HUES6 (cell line): ENCODE measurements at regions not wholly inside any gene's neighbourhood (a gene's known extent, or its start where the extent isn't known, plus 50 kb on each side); places are given as distances from the start of the nearest gene placed in this dataset.

ENCODE experiments used
- H3K27ac ChIP-seq: 2 replicates; pipeline ENCODE4 v1.7.0; 2013; ENCODE audit warnings: low read depth, mild to moderate bottlenecking, low read length, inconsistent platforms
- H3K27me3 ChIP-seq: 2 replicates; pipeline ENCODE4 v1.6.1; 2013; ENCODE audit warnings: low read length; ENCODE audit not compliant: control insufficient read depth, insufficient read depth
- H3K36me3 ChIP-seq: 2 replicates; pipeline ENCODE4 v1.6.1; 2013; ENCODE audit warnings: low read length; ENCODE audit not compliant: control insufficient read depth, insufficient read depth
- H3K4me1 ChIP-seq: 2 replicates; pipeline ENCODE4 v1.6.1; 2013; ENCODE audit warnings: low read length; ENCODE audit not compliant: control insufficient read depth, insufficient read depth
- H3K4me3 ChIP-seq: 2 replicates; pipeline ENCODE4 v1.5.1; 2013; ENCODE audit warnings: low read depth, low read length
- H3K9ac ChIP-seq: one replicate; pipeline ENCODE4 v1.6.1; 2013; ENCODE audit warnings: mild to moderate bottlenecking, low read length
- H3K9me3 ChIP-seq: 2 replicates; pipeline ENCODE4 v1.6.1; 2013; ENCODE audit warnings: low read depth, low read length; ENCODE audit not compliant: control insufficient read depth, insufficient read depth

- Histone ChIP-seq H3K27ac (no peak overlapping the region), H3K4me3 (no peak overlapping the region), H3K27me3 (no peaks in the 10 kb centered on the region), H3K36me3 (no peaks in the 10 kb centered on the region), H3K4me1 (peaks cover 20% of the 10 kb centered on the region), H3K9me3 (0 out of 2 replicates have a peak, but pooled peaks cover 5% of the 10 kb centered on the region), H3K9ac (no peak overlapping the region)
These were observed 131.3 kb upstream of the AP1S2 start for GRCh38 chrX:15985937-15986336.

- H3K27ac ChIP-seq: no peak overlapping the region
- H3K27me3 ChIP-seq: no peaks in the 10 kb centered on the region
- H3K4me3 ChIP-seq: no peak overlapping the region
- no peaks in the 10 kb centered on the region for H3K36me3 ChIP-seq
- 0 out of 2 replicates have a peak, but pooled peaks cover 5% of the 10 kb centered on the region for H3K9me3 ChIP-seq
- no peak overlapping the region for H3K9ac ChIP-seq
- 0 out of 2 replicates have a peak, but pooled peaks cover 5% of the 10 kb centered on the region for H3K4me1 ChIP-seq
These were observed 128.4 kb upstream of the AP1S2 start for GRCh38 chrX:15983034-15983433.

GRCh38 chrX:15977644-15978043, 123.0 kb upstream of the AP1S2 start:
- H3K9me3 ChIP-seq: no peaks in the 10 kb centered on the region
- no peak overlapping the region for H3K27ac ChIP-seq
- no peak overlapping the region for H3K9ac ChIP-seq
- H3K4me1 ChIP-seq: peaks cover 14% of the 10 kb centered on the region
- no peaks in the 10 kb centered on the region for H3K27me3 ChIP-seq
- H3K4me3 ChIP-seq: no peak overlapping the region
- no peaks in the 10 kb centered on the region for H3K36me3 ChIP-seq

- Histone ChIP-seq H3K9me3 (no peaks in the 10 kb centered on the region), H3K4me1 (peaks cover 10% of the 10 kb centered on the region), H3K36me3 (no peaks in the 10 kb centered on the region), H3K9ac (no peak overlapping the region), H3K4me3 (no peak overlapping the region), H3K27me3 (no peaks in the 10 kb centered on the region), H3K27ac (no peak overlapping the region)
These were observed 121.8 kb upstream of the AP1S2 start for GRCh38 chrX:15976396-15976795.

- Histone ChIP-seq H3K9ac (no peak overlapping the region), H3K9me3 (no peaks in the 10 kb centered on the region), H3K4me1 (peaks cover 19% of the 10 kb centered on the region), H3K27me3 (no peaks in the 10 kb centered on the region), H3K36me3 (no peaks in the 10 kb centered on the region), H3K4me3 (no peak overlapping the region), H3K27ac (no peak overlapping the region)
These were observed 119.3 kb upstream of the AP1S2 start for GRCh38 chrX:15973946-15974345.

GRCh38 chrX:15973299-15973698, 118.7 kb upstream of the AP1S2 start:
- Histone ChIP-seq H3K27ac (no peak overlapping the region), H3K9me3 (no peaks in the 10 kb centered on the region), H3K27me3 (no peaks in the 10 kb centered on the region), H3K9ac (no peak overlapping the region), H3K36me3 (no peaks in the 10 kb centered on the region), H3K4me1 (peaks cover 19% of the 10 kb centered on the region), H3K4me3 (no peak overlapping the region)

GRCh38 chrX:15971696-15972095, 117.1 kb upstream of the AP1S2 start:
- Histone ChIP-seq H3K27ac (no peak overlapping the region), H3K36me3 (no peaks in the 10 kb centered on the region), H3K4me1 (peaks cover 10% of the 10 kb centered on the region), H3K4me3 (no peak overlapping the region), H3K9ac (no peak overlapping the region), H3K27me3 (no peaks in the 10 kb centered on the region), H3K9me3 (no peaks in the 10 kb centered on the region)

- no peak overlapping the region for H3K4me3 ChIP-seq
- no peaks in the 10 kb centered on the region for H3K36me3 ChIP-seq
- no peaks in the 10 kb centered on the region for H3K9me3 ChIP-seq
- no peaks in the 10 kb centered on the region for H3K27me3 ChIP-seq
- H3K9ac ChIP-seq: no peak overlapping the region
- no peaks in the 10 kb centered on the region; the same call in 1 of the 2 replicates for H3K4me1 ChIP-seq
- no peak overlapping the region for H3K27ac ChIP-seq
These were observed 109.2 kb upstream of the AP1S2 start for GRCh38 chrX:15963858-15964257.

- H3K9ac ChIP-seq: no peak overlapping the region
- no peaks in the 10 kb centered on the region for H3K9me3 ChIP-seq
- H3K27ac ChIP-seq: no peak overlapping the region
- H3K4me1 ChIP-seq: peaks cover 23% of the 10 kb centered on the region
- H3K4me3 ChIP-seq: no peak overlapping the region
- H3K36me3 ChIP-seq: no peaks in the 10 kb centered on the region
- no peaks in the 10 kb centered on the region for H3K27me3 ChIP-seq
These were observed 105.6 kb upstream of the AP1S2 start for GRCh38 chrX:15960237-15960636.

GRCh38 chrX:15956681-15957080, 102.1 kb upstream of the AP1S2 start:
- peaks cover 25% of the 10 kb centered on the region for H3K4me1 ChIP-seq
- no peaks in the 10 kb centered on the region for H3K27me3 ChIP-seq
- no peak overlapping the region for H3K4me3 ChIP-seq
- peak overlapping the region; percentile 75 for H3K9ac ChIP-seq
- H3K27ac ChIP-seq: peak overlapping the region; percentile 92
- no peaks in the 10 kb centered on the region for H3K36me3 ChIP-seq
- no peaks in the 10 kb centered on the region for H3K9me3 ChIP-seq

GRCh38 chrX:15953801-15954200, 99.2 kb upstream of the AP1S2 start:
- Histone ChIP-seq H3K27me3 (no peaks in the 10 kb centered on the region), H3K9ac (no peak overlapping the region)

GRCh38 chrX:15952212-15952611, 97.6 kb upstream of the AP1S2 start:
- Histone ChIP-seq H3K27me3 (no peaks in the 10 kb centered on the region), H3K27ac (no peak overlapping the region), H3K9ac (no peak overlapping the region), H3K9me3 (no peaks in the 10 kb centered on the region), H3K4me1 (peaks cover 36% of the 10 kb centered on the region), H3K4me3 (no peak overlapping the region), H3K36me3 (no peaks in the 10 kb centered on the region)

More at GRCh38 chrX:15953801-15954200, 99.2 kb upstream of the AP1S2 start:
- no peak overlapping the region for H3K4me3 ChIP-seq
- H3K9me3 ChIP-seq: no peaks in the 10 kb centered on the region
- H3K27ac ChIP-seq: no peak overlapping the region
- H3K36me3 ChIP-seq: no peaks in the 10 kb centered on the region
- peaks cover 26% of the 10 kb centered on the region for H3K4me1 ChIP-seq
